HG03521 (cell line): ENCODE measurements at regions not wholly inside any gene's neighbourhood (a gene's known extent, or its start where the extent isn't known, plus 50 kb on each side); places are given as distances from the start of the nearest gene placed in this dataset.

Source experiments
- ATAC-seq: cut with Tn5 transposase; IDR thresholded peaks from one replicate; pipeline ENCODE4 v1.9.1; 2021; ENCODE audit warnings: mild to moderate bottlenecking, moderate library complexity; ENCODE audit not compliant: unreplicated experiment

DNA sequence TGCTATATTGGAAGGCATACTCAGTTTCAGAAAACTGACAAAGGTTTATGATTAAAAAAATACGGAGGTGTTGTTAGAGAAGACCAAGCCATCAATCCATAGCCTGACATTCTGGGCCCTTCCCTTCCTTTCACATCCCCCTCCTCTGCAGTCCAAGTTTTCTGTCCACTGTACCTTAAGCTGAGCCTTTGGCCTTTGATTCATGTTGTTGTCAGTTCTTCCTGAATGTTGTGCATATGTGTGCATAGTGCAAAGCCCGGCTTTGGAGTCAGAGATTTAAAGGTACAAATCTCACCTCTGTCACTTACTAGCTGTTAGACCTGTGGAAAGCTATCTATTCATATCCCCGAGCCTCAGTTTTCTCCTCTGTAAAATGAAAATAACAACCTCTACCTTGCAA lies 104.9 kb upstream of the AGBL1 start:
- ATAC-seq = no peak

DNA sequence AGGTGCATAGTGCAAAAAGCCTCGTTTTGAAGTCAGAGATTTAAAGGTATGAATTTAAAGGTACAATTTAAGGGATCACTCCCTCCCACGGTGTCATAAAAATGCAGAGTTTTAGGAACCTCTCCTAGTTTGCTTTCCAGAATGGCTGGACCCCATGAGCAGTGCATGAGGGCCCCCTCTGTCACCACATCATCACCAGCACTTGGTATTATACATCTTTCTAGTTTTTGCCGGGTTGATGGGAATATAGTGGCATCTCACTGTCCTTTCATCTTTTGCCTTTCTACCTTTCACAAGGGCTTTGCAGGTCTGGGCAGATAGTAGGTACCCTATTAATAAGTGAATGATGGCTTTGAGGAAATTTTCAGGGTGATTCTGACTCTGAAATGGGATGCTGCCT lies 103.6 kb upstream of the AGBL1 start:
- ATAC-seq = no peak

DNA sequence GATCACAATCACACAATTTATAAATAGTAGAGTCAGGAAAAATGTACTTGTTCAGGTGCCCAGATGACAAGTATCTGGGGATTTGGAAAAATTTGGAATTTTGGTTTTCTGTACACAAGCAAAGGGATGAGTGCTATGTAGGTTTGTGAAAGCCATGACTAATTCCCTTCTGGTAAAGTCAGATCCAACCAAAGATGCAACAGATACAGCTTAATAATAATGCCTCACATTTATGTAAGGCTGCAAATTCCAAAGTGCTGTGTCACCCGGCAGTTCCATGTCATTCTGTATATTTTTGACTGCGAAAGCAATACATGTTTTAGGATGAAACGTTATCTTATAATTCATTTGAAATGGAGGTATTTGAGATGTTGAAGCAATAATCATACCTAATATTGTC lies 102.7 kb upstream of the AGBL1 start:
- no peak for ATAC-seq

DNA sequence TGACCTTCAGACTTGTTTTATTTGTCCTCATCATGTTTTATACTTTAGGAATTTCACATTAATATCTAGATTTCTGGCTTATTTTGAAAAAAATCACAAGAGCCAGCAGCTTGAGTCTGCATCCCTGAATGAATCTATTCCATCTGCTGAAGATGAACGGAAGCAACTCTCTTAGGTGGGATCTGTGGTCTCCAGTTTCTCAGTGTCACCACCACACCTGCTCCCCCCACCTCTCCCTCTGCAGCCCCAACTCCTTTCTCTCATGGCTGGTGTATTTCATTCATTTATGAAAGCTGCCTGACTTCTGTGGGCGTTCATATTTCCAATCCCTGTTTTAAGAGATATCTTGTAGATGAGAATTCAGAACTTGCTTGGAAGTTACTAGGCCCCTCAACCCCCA lies 102.1 kb upstream of the AGBL1 start:
- no peak for ATAC-seq

DNA sequence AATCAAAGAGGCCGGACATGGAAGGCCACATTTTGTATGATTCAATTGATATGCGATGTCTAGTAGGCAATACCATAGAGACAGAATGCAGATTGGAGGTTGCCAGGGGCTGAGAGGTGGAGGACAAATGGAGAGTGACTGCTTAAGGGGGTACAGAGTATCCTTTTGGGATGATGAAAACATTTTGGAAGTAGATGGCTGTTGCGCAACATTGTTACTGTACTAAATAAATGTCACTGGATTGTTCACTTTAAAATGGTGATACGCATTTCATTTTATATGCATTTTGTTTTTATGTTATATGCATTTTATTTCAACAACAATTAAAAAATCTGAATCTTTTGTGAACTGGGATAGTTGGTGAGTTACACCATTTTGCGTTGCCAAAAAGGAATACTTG lies 99.7 kb upstream of the AGBL1 start:
- ATAC-seq = no peak

DNA sequence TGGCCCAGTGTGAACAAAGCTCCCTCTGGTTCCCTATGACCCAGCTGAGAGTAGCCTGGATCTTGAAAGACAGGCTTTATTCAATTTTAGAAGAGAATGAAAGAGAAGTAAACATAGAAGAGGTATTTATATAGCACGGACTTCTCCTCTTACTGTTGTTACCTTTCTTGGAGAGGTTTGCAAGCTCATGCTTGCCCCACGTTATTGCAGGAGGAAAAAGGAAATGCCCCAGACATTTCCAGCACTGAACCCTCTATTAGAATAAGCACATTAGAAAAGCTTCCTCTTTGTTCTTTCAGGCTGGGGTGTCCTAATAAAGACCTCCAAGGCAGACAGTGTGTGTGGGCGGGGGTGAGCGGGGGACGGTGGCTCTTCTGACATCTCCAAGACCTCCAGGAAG lies 98.7 kb upstream of the AGBL1 start:
- ATAC-seq = no peak

DNA sequence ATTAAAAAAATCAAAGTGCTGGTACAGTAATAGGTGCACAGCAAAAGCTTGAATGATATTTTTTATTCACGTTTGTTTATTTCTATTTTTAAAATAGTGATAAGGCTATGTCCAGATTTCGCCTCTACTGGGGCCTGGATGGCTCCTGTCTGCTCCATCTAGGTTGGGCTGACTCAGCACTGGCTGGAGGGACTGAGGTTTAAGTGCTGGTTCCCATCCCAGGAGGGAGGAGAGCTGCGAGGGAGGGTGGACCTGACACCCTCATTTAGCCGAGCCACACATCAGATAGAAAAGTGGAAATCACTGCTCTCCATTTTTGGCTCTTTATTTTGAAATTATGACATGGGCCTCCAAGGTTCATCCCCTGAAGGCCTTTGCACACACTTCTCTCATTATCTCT lies 95.4 kb upstream of the AGBL1 start:
- no peak for ATAC-seq

DNA sequence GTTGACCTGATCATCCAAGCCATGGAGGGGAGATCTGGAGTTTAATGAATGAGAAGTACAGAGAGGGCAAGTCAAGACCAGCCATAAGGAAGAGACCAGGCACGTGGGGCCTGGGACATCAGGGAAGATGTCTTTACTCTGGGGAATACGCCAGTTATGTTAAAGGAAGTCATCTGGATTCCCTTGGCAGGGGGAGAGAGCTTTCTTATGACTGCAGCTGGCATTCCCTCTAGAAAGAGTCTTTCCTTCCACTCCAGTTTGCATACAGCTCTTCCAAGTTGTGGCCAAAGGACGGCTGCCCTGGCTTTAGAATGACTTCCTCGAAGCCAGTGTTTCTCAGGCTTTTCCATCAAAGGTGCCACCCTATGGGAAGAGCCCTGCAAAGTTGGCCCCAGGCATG lies 93.6 kb upstream of the AGBL1 start:
- ATAC-seq = no peak

DNA sequence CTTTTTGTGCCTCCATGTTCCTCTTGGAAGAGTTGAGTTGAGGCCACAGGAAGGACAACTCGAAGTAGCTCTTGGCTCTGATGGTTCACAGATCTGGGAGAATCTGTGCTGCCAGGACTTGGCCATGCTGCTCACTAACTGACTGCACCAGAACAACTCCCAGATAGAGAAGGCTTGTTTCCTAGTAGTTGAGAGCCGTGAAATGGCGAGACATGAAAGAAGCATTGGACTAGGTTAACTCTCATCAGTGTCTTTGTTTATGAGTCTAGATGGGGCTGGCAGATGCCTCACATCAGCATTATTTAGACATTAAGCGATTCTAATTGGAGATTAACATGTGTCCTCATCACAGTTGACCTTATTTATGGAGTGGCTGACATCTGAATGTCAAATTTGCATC lies 92.9 kb upstream of the AGBL1 start:
- no peak for ATAC-seq

DNA sequence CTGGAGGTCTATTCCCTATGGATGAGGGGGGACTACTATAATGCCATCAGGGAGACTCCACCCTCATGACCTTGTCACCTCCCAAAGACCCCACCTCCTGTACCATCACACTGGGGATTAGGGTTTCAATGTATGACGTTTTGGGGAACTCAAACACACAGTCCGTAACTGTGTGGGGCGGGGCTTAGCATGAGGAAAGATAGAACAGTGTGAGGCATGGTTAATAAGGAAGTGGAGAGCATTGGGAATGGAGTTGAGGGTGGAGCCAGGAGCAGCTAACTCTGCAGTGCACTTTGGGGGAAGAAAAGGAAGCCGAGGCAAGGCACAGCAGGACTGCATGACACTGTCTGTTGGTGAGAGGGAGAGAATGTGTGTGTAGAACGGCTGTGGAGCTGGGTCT lies 90.9 kb upstream of the AGBL1 start:
- ATAC-seq = no peak

DNA sequence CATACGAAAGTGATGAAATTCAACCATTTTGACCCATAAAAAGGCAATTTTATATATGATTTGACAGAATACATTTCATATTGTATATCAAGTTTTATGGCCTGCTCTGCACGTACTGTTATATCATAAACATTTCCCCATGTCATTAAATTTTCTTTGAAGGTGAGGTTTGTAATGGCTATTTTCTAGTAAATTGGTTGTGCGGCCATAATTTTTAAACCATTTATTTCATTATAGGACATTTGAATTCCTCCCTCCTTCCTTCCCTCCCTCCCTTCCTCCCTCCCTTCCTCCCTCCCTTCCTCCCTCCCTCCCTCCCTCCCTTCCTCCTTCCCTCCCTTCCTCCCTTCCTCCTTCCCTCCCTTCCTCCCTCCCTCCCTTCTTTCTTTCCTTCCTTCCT lies 87.4 kb upstream of the AGBL1 start:
- ATAC-seq = no peak

DNA sequence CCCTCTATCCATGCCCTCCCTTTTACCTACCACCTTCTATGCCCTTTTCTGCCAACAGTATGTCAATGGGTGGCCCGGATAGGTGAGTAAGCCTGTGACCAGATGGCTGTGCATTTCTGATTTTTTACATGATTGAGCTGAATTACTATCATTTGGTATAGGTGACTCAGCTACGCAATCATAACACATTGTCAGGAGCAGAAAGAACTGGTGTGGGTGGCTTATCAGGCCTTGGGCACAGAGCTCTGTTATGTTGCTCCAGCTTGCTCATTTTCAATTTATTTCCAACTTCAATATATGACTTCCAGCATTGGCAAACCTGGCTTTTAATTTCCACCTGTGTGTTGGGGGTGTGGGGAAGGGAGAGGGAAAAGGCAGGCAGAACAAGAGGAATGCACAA lies 86.6 kb upstream of the AGBL1 start:
- no peak for ATAC-seq

DNA sequence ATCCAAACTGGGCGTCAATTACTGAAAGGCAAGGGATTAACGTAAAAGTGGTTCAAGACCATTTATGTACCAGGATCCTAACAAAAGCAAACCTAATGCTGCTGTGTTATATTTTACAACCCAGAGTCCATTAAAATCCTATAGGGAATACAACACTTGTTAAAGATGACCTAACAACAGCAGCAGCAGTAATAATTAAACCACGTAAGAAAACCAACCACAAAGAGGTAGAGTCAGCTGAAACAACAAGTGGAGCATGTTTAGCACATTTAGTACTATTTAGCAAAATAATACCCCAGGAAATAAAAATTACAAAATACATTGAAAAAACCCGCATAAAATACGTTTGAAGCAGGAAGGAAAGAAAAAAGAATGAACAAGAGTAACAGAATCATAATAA lies 82.1 kb upstream of the AGBL1 start:
- ATAC-seq = no peak

DNA sequence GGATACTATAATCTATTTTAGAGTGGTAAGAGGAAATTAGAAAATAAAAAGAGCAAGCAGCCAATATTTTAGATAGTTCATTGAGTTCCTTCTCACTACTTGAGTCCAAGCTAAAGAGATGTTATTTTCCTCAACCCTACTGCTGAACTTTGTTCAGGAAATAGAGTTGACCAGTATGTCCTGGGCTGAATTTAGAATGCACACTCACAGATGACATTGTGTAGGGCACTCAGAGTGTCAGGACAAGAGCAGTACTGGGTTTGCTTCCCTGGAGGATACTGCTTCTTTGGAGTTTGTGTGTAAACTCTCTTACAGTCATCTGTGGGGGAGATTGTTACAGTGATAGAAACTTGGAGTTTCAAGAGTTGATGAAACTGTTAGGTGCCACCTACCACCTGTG lies 80.0 kb upstream of the AGBL1 start:
- no peak for ATAC-seq

DNA sequence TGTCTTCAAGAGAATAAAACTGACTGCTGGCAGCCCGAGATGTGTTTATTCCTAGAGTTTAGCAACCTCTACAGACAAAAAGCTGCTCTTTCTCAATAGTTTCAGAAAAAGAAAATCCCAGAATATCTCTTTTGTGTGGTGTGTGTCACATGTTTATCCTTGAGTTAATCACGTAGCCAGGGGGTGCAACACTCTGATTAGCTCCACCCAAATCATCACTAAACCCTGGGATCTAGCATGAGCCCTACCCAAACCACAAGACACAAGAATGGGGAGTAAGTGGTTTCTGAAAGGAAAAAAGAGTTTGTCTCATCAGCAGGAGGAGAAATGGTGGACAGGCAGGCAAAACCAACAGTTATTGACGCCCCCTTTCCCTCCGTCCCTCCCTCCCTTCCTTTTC lies 78.5 kb upstream of the AGBL1 start:
- no peak for ATAC-seq

DNA sequence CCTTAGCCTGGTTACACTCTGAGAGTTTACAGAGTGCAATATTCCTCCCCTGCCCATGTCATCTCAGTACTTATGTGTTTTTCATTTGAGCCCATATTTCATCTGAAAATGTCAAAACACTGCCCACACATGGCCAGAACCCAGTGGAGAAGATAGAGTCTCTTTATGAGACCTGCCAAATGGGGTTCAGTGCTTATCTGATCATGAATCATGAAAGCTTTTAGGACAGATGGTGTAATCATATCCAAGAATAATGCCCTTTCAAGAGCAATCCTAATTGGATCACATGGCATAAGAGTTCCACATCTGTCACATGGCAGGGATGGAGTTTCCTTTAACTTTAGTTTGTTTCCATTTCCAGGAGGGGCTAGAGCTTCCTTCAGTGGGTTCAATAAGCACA lies 77.2 kb upstream of the AGBL1 start:
- ATAC-seq = no peak

DNA sequence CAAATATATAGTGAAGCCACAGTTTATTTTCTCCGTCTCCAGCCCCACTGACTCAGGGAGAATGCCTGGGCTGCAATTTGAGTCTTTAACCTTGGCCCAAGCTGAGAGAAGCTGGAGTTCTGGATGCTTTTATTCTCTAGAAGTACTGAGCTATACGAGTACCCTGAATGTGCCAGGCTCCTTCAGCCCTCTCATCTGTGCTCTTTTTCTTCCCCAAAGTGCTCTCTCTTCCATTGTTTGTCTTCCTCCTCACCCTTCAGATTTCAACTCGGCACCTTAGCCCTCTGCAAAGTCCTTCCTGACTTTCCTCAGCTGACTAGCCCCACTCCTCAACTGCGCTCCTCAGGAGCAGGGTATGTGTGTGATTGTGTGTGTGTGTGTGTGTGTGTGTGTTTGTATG lies 75.6 kb upstream of the AGBL1 start:
- ATAC-seq = no peak

DNA sequence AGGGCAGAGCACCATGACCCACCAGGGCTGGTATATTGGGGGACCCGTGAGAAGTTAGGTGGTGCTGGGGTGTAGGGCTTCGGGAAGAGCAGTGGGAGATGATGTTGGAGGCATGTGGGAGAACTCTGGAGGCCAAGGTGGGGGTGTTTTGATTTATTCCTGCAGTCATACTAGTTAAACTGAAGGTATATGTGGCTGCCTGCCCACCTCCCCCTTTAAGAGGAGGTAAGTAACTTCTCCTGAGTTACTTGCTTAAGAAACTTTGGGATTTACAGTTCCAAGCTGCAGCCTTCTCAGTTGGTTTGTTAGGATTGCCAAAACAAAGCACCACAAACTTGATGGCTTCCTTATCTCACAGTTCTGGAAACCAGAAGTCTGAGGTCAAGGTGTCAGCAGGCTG lies 73.1 kb upstream of the AGBL1 start:
- no peak for ATAC-seq

DNA sequence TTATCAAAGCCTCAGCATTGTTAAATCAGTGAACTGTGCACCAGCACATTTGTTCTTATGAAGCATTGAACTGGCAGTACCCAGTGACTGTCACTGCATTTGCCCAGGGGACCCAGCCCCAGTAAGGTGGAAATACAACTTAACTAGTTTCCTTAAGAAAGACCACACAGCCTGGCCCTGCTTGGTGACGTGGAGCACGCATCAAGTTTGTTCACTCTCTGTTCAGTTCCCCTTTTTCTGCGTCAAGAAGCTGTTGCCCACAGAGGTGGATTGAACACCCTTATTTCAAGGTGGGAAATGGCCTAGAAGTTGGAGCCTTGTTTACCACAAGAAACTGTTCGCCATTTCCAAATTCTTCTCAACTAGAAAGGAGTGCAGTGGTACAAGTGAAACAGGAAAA lies 69.9 kb upstream of the AGBL1 start:
- ATAC-seq = no peak

DNA sequence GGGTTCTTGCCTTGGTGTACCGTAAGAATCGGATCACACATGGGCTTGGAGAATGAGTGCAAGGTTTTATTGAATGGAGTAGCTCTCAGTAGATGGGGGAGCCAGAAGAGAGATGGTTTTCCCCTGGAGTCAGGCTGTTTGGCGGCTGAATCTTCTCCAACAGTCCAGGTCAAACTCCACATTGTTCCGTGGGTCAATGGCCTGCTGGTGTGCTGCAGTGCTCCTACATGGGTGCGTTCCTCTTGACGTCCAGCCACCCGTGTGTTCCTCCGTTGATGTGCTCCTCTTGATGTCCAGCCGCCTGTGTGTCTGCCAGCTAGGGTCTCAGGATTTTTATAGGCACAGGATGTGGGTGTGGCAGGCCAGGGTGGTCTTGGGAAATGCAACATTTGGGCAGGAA lies 69.3 kb upstream of the AGBL1 start:
- no peak for ATAC-seq

DNA sequence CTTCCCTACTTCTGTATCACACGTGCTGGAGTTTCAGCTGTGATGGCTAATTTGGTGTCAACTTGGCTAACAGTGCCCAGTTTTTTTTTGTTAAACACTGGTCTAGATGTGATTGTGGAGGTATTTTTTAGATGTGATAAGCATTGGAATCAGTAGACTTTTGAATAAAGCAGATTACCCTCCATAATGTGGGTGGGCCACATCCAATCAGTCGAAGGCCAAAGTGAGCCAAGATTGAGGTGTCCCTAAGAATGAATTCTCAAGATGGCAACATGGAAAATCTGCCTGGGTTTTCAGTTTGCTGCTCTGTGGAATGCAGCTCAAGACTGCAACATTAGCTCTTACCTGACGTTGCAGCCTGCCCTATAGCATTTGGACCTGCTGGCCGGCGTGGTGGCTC lies 68.8 kb upstream of the AGBL1 start:
- ATAC-seq = no peak

DNA sequence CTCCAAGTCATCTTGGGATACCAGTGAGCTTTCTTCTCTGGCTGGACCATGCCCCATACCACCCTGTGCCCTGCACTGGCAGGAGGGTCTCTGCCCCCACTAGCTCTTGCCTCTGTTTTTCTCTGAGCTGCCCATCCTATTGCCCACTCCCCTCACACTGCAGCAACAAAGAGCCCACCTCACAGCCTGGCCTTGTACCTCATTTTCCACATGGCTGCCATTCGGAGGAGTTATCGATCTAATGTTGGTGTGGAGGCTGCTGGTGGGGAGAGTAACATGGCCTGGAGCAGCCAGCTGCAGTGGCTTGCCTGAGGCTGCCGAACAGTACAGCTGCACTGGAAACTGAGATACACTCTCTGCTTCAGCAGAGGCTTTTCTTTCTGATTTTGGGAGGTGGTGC lies 65.7 kb upstream of the AGBL1 start:
- ATAC-seq = no peak

DNA sequence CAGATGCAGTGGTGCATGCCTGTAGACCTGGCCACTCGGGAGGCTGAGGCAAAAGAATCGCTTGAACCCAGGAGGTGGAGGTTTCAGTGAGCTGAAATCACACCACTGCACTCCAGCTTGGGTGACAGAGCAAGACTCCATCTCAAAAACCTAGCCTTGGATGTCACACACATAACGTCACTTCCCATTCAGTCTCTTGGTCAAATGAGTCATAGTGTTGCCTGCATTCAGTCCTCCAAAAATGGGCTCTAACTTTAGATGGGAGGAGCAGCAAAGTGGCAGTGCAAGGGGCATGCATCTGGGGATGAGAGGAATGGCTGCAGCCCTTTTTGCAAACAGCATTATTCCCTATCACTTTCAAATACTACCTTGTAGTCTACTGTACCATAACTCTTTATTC lies 62.9 kb upstream of the AGBL1 start:
- no peak for ATAC-seq

DNA sequence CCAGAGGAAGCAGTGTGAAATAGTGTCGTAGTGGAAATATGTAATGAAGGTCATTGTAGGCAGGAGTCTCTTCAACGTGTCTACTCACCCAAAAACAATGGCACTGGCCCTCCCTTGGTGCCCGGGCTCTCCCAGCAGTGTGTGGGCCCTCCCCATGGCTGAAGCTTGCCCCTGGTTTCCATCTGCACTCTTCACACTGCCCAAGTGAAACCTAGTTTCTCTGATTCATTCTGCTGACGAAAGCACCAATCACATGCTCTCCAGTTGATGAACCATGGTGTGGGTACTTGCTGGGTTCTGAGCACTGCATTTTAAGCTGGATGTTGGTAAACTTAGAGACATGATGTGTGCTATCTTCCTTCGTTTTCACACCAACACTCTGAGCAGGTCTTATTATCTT lies 61.0 kb upstream of the AGBL1 start:
- no peak for ATAC-seq
